ENCODE measurements at regions not wholly inside any gene's neighbourhood (a gene's known extent, or its start where the extent isn't known, plus 50 kb on each side); places are given as distances from the start of the nearest gene placed in this dataset.

DNA sequence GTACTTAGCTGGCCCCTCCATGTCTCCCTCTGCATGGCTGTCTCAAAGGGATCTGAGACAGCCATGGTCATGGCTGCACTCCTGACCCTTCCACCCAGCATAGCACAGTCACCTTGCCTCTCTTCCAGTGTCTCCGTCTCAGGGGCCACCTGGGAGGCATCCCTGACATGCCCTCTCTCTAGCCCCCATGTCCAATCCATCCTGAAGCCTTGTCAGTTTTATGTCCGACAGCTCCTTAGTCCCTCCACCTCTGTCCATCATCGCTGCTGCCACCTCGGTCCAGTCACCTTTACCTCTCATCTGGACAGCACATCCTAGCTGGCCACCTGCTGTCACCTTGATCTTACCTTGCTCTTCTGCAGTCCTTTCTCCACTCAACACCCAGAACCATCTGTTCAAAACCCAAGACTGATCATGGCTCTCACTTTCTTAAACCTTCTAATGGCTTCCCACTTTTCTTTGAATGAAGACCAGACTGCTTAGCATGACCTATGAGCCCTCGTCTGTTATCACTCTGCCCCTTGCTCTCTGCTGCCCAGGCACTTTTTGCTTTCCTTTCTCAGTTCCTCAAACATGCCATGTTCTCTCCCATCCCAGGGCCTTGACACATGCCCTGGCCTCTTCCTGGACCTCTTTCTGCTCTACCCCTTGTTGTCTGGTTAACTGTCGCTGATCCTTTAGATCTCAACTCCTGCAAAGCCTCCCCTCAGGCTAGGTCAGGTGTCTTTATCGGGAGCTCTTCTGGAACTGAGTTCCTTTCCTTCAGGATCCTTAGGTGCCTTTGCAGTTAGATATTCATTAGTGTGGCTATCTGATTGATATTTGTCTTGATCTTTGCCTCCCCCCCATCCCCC, 181.8 kb upstream of the PITX1 start:
- no peak for TF ChIP-seq POLR2A (IDR thresholded peaks at IDR 0.05)
- TF ChIP-seq, protein P1, sequence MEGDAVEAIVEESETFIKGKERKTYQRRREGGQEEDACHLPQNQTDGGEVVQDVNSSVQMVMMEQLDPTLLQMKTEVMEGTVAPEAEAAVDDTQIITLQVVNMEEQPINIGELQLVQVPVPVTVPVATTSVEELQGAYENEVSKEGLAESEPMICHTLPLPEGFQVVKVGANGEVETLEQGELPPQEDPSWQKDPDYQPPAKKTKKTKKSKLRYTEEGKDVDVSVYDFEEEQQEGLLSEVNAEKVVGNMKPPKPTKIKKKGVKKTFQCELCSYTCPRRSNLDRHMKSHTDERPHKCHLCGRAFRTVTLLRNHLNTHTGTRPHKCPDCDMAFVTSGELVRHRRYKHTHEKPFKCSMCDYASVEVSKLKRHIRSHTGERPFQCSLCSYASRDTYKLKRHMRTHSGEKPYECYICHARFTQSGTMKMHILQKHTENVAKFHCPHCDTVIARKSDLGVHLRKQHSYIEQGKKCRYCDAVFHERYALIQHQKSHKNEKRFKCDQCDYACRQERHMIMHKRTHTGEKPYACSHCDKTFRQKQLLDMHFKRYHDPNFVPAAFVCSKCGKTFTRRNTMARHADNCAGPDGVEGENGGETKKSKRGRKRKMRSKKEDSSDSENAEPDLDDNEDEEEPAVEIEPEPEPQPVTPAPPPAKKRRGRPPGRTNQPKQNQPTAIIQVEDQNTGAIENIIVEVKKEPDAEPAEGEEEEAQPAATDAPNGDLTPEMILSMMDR (IDR thresholded peaks at IDR 0.05 in 4 of 5, conservative IDR thresholded peaks at IDR 0.05 in 1 of 5) = no peak
